GM19351 (cell line): ENCODE measurements at regions not wholly inside any gene's neighbourhood (a gene's known extent, or its start where the extent isn't known, plus 50 kb on each side); places are given as distances from the start of the nearest gene placed in this dataset.

ENCODE experiments used
- ATAC-seq: cut with Tn5 transposase; IDR thresholded peaks from one replicate; pipeline ENCODE4 v1.9.1; 2021; ENCODE audit warnings: mild to moderate bottlenecking, moderate library complexity; ENCODE audit not compliant: unreplicated experiment

GRCh38 chr10:124267231-124267885, 151.4 kb downstream of the OAT start:
- ATAC-seq: no peak

GRCh38 chr10:124266468-124267230, 152.1 kb downstream of the OAT start:
- no peak for ATAC-seq

GRCh38 chr10:124265776-124266467, 152.8 kb downstream of the OAT start:
- ATAC-seq: no peak

GRCh38 chr10:124265391-124265745, 153.4 kb downstream of the OAT start:
- ATAC-seq: no peak

- no peak for ATAC-seq
Observed at GRCh38 chr10:124264711-124265390, 153.9 kb downstream of the OAT start.

GRCh38 chr10:124264271-124264670, 154.5 kb downstream of the OAT start:
- ATAC-seq: no peak

GRCh38 chr10:124263726-124264125, 155.0 kb downstream of the OAT start:
- no peak for ATAC-seq

GRCh38 chr10:124262971-124263370, 155.8 kb downstream of the OAT start:
- no peak for ATAC-seq

- ATAC-seq: no peak
Observed at GRCh38 chr10:124262234-124262865, 156.4 kb downstream of the OAT start.

GRCh38 chr10:124259139-124259825, 159.4 kb downstream of the OAT start:
- ATAC-seq: no peak

GRCh38 chr10:124257781-124258180, 160.9 kb downstream of the OAT start:
- no peak for ATAC-seq

- no peak for ATAC-seq
Observed at GRCh38 chr10:124256151-124256550, 162.6 kb downstream of the OAT start.

GRCh38 chr10:124255556-124255955, 162.2 kb upstream of the CHST15 start:
- ATAC-seq: no peak

GRCh38 chr10:124254490-124254889, 161.1 kb upstream of the CHST15 start:
- no peak for ATAC-seq

GRCh38 chr10:124253006-124253405, 159.6 kb upstream of the CHST15 start:
- ATAC-seq: no peak

GRCh38 chr10:124252097-124252715, 158.8 kb upstream of the CHST15 start:
- no peak for ATAC-seq

- no peak for ATAC-seq
Observed at GRCh38 chr10:124251317-124252065, 158.1 kb upstream of the CHST15 start.

GRCh38 chr10:124250506-124250905, 157.1 kb upstream of the CHST15 start:
- ATAC-seq: no peak

- ATAC-seq: no peak
Observed at GRCh38 chr10:124249812-124250432, 156.5 kb upstream of the CHST15 start.
